H1 (cell line): ENCODE measurements at regions not wholly inside any gene's neighbourhood (a gene's known extent, or its start where the extent isn't known, plus 50 kb on each side); places are given as distances from the start of the nearest gene placed in this dataset.

Experiments
- CTCF ChIA-PET: fragments of 300-600 bp; sonication (Branson Sonifier 250); formaldehyde crosslinking; loops from one replicate; lab custom pipeline; 2021; ENCODE audit not compliant: partially characterized antibody; lab: Charles Lee
- POLR2A ChIA-PET: fragments of 300-600 bp; sonication (Branson Sonifier 250); formaldehyde crosslinking; loops from one replicate; lab custom pipeline; 2021; ENCODE audit warnings: inconsistent platforms; ENCODE audit not compliant: partially characterized antibody; lab: Charles Lee
- DNase-seq, 2 experiments: peaks; one replicate each; pipeline versions ENCODE4 v3.0.0 to v3.0.0-alpha.2; 2010 to 2022; ENCODE audit warnings: low spot score in 2 of 2, low read depth in 1 of 2, mixed read lengths in 1 of 2
- FAIRE-seq: peaks from 2 replicates; lab custom pipeline; 2011; peaks lifted over from hg19 to GRCh38; lab: Jason Lieb, UNC
- H2AFZ ChIP-seq: 2 replicates; pipeline ENCODE4 v1.8.1; 2012; ENCODE audit warnings: low read length, inconsistent platforms
- H2AK5ac ChIP-seq: 2 replicates; pipeline ENCODE4 v1.6.1; 2013; ENCODE audit warnings: low read depth, low read length
- H2BK120ac ChIP-seq: replicated peaks from 2 replicates; pipeline ENCODE3; 2013; ENCODE audit warnings: low read depth, low read length, inconsistent platforms
- H2BK12ac ChIP-seq: 2 replicates; pipeline ENCODE4 v1.6.1; 2013; ENCODE audit warnings: low read depth, low read length
- H2BK15ac ChIP-seq: 2 replicates; pipeline ENCODE4 v1.6.1; 2013; ENCODE audit warnings: low read length
- H2BK20ac ChIP-seq: 2 replicates; pipeline ENCODE4 v1.6.1; 2013; ENCODE audit warnings: low read length
- H2BK5ac ChIP-seq: 2 replicates; pipeline ENCODE4 v1.6.1; 2013; ENCODE audit warnings: low read depth, low read length
- H3K14ac ChIP-seq: 2 replicates; pipeline ENCODE4 v1.6.1; 2013; ENCODE audit warnings: inconsistent platforms; ENCODE audit not compliant: insufficient read length
- H3K18ac ChIP-seq: 2 replicates; pipeline ENCODE4 v1.6.1; 2013; ENCODE audit warnings: low read length; ENCODE audit errors: extremely low read depth
- H3K23ac ChIP-seq: 2 replicates; pipeline ENCODE4 v1.6.1; 2013; ENCODE audit warnings: inconsistent platforms; ENCODE audit not compliant: insufficient read length
- H3K23me2 ChIP-seq: 2 replicates; pipeline ENCODE4 v1.6.1; 2013; ENCODE audit warnings: low read depth, low read length
- H3K27ac ChIP-seq: 2 replicates; pipeline ENCODE4 v1.6.1; 2011; ENCODE audit warnings: low read depth, low read length, inconsistent platforms
- H3K27me3 ChIP-seq, 4 experiments: replicated peaks in 1 of 4; 1 replicate in 1 of 4; 2 replicates in 3 of 4; pipeline versions ENCODE4 v1.6.1 to v1.8.1; 2011 to 2013; ENCODE audit warnings: low read length in 3 of 4, mild to moderate bottlenecking in 3 of 4, inconsistent platforms in 2 of 4, mixed read lengths in 2 of 4, moderate library complexity in 1 of 4; ENCODE audit not compliant: control insufficient read depth in 3 of 4, insufficient read depth in 3 of 4; ENCODE audit errors: extremely low read depth in 1 of 4
- H3K36me3 ChIP-seq, 4 experiments: 2 replicates each; pipeline versions ENCODE4 v1.6.1 to v1.8.1; 2011 to 2013; ENCODE audit warnings: mild to moderate bottlenecking in 4 of 4, low read length in 3 of 4, moderate library complexity in 2 of 4, control low read depth in 1 of 4, inconsistent platforms in 1 of 4; ENCODE audit not compliant: insufficient read depth in 4 of 4, control insufficient read depth in 2 of 4
- H3K4ac ChIP-seq: replicated peaks from 2 replicates; pipeline ENCODE3; 2013; ENCODE audit warnings: low read length, low read depth, mixed read lengths, inconsistent platforms; ENCODE audit not compliant: insufficient read length
- H3K4me1 ChIP-seq, 4 experiments: replicated peaks in 1 of 4; 1 replicate in 1 of 4; 2 replicates in 3 of 4; pipeline versions ENCODE4 v1.6.1 to v1.8.1; 2011 to 2013; ENCODE audit warnings: low read length in 3 of 4, inconsistent platforms in 2 of 4, mixed read lengths in 1 of 4; ENCODE audit not compliant: insufficient read depth in 4 of 4, control insufficient read depth in 3 of 4
- H3K4me2 ChIP-seq, 2 experiments: 2 replicates each; pipeline versions ENCODE4 v1.6.1 to v1.8.1; 2011 to 2013; ENCODE audit warnings: low read depth in 2 of 2, low read length in 2 of 2, control low read depth in 1 of 2, inconsistent platforms in 1 of 2, mild to moderate bottlenecking in 1 of 2; ENCODE audit not compliant: insufficient read depth in 1 of 2
- H3K4me3 ChIP-seq, 4 experiments: fragments of 200-600, 300-600 bp in 1 of 4; sonication (generic), shearing (Covaris generic), sonication (Bioruptor Twin) in 1 of 4; 2 replicates each; pipeline versions ENCODE4 v1.5.1 to v1.8.1; 2011 to 2016; ENCODE audit warnings: low read length in 4 of 4, low read depth in 3 of 4, control low read depth in 2 of 4, inconsistent platforms in 2 of 4, mild to moderate bottlenecking in 2 of 4, mixed read lengths in 1 of 4, moderate library complexity in 1 of 4; ENCODE audit not compliant: insufficient read depth in 2 of 4; ENCODE audit errors: extremely low read depth in 1 of 4
- H3K56ac ChIP-seq: replicated peaks from 2 replicates; pipeline ENCODE3; 2013; ENCODE audit warnings: low read depth, mild to moderate bottlenecking, mixed read lengths, low read length, inconsistent platforms; ENCODE audit not compliant: insufficient read length
- H3K79me1 ChIP-seq: 2 replicates; pipeline ENCODE4 v1.6.1; 2013; ENCODE audit warnings: low read depth, low read length, control low read depth
- H3K79me2 ChIP-seq, 2 experiments: 2 replicates each; pipeline versions ENCODE4 v1.6.1 to v1.8.1; 2012 to 2013; ENCODE audit warnings: low read length in 2 of 2, mild to moderate bottlenecking in 2 of 2, inconsistent platforms in 1 of 2; ENCODE audit not compliant: insufficient read depth in 2 of 2, control insufficient read depth in 1 of 2
- H3K9ac ChIP-seq, 4 experiments: replicated peaks in 1 of 4; 1 replicate in 1 of 4; 2 replicates in 3 of 4; pipeline versions ENCODE4 v1.6.1 to v1.8.1; 2011 to 2013; ENCODE audit warnings: low read depth in 3 of 4, low read length in 3 of 4, control low read depth in 2 of 4, mild to moderate bottlenecking in 2 of 4, moderate library complexity in 2 of 4, inconsistent platforms in 1 of 4; ENCODE audit errors: extremely low read depth in 1 of 4
- H3K9me3 ChIP-seq, 2 experiments: 2 replicates each; pipeline versions ENCODE4 v1.6.1 to v1.8.1; 2012 to 2013; ENCODE audit warnings: mild to moderate bottlenecking in 2 of 2, moderate library complexity in 2 of 2, control low read depth in 1 of 2, inconsistent platforms in 1 of 2, low read depth in 1 of 2, low read length in 1 of 2, mixed read lengths in 1 of 2; ENCODE audit not compliant: insufficient read depth in 2 of 2
- H4K20me1 ChIP-seq, 2 experiments: replicated peaks in 1 of 2; 2 replicates each; pipeline versions ENCODE3 to v1.8.1; 2011 to 2013; ENCODE audit warnings: inconsistent platforms in 2 of 2, low read length in 2 of 2, mild to moderate bottlenecking in 1 of 2; ENCODE audit not compliant: insufficient read depth in 2 of 2, control insufficient read depth in 1 of 2
- H4K5ac ChIP-seq: 2 replicates; pipeline ENCODE4 v1.6.1; 2013; ENCODE audit warnings: low read length, low read depth, mixed read lengths, inconsistent platforms; ENCODE audit not compliant: insufficient read length
- H4K8ac ChIP-seq: 2 replicates; pipeline ENCODE4 v1.8.0; 2013; ENCODE audit warnings: mild to moderate bottlenecking, moderate library complexity, low read length, inconsistent platforms; ENCODE audit not compliant: insufficient read depth; ENCODE audit errors: extremely low read depth
- H4K91ac ChIP-seq: replicated peaks from 2 replicates; pipeline ENCODE3; 2013; ENCODE audit warnings: low read length, mixed read lengths, inconsistent platforms; ENCODE audit not compliant: insufficient read length
- BACH1 ChIP-seq: IDR thresholded peaks from 2 replicates; pipeline ENCODE4 v1.6.1; 2012; ENCODE audit warnings: low read length, improper control_type of control experiment
- BRCA1 ChIP-seq: IDR thresholded peaks from 2 replicates; pipeline ENCODE4 v1.6.1; 2012; ENCODE audit warnings: low read depth, low read length, improper control_type of control experiment
- CBX5 ChIP-seq: fragments of 300-800, 300-1000 bp; sonication (generic); IDR thresholded peaks from 2 replicates; pipeline ENCODE4 v1.7.1; 2016; ENCODE audit warnings: antibody characterized with exemption, low read length, low read depth
- HDAC6 ChIP-seq: IDR thresholded peaks from one replicate; pipeline ENCODE4 v1.7.1; 2012; ENCODE audit warnings: low read depth, mild to moderate bottlenecking, inconsistent platforms, low read length, moderate library complexity
- KDM4A ChIP-seq: IDR thresholded peaks from one replicate; pipeline ENCODE4 v1.7.1; 2012; ENCODE audit warnings: low read depth, mild to moderate bottlenecking, moderate library complexity, low read length, inconsistent platforms; ENCODE audit not compliant: severe bottlenecking
- KDM5A ChIP-seq: fragments of 200-600 bp; IDR thresholded peaks from 2 replicates; pipeline ENCODE4 v1.7.1; 2012; ENCODE audit warnings: mild to moderate bottlenecking, low read length, inconsistent platforms, mixed read lengths
- MAFK ChIP-seq: IDR thresholded peaks from 2 replicates; pipeline ENCODE4 v1.6.1; 2012; ENCODE audit warnings: low read depth, mild to moderate bottlenecking, improper control_type of control experiment, low read length
- RBBP5 ChIP-seq: IDR thresholded peaks from 2 replicates; pipeline ENCODE4 v1.7.1; 2012; ENCODE audit warnings: low read depth, mild to moderate bottlenecking, inconsistent platforms, low read length, moderate library complexity, borderline replicate concordance
- RNF2 ChIP-seq: fragments of 200-900, 300-1000 bp; sonication (generic); IDR thresholded peaks from 2 replicates; pipeline ENCODE4 v1.7.1; 2016; ENCODE audit warnings: borderline replicate concordance, low read depth, mild to moderate bottlenecking, antibody characterized with exemption, low read length; ENCODE audit not compliant: poor library complexity, severe bottlenecking; ENCODE audit errors: missing control alignments
- SAP30 ChIP-seq: fragments of 300-600 bp; sonication (generic); IDR thresholded peaks from 2 replicates; pipeline ENCODE4 v1.7.1; 2012; ENCODE audit warnings: low read length, moderate library complexity, mild to moderate bottlenecking, inconsistent platforms; ENCODE audit not compliant: insufficient read depth, insufficient replicate concordance
- SIX5 ChIP-seq: IDR thresholded peaks from 2 replicates; pipeline ENCODE4 v1.6.1; 2011; ENCODE audit warnings: mild to moderate bottlenecking, low read depth, low read length
- SRF ChIP-seq: IDR thresholded peaks from 2 replicates; pipeline ENCODE4 v1.6.1; 2011; ENCODE audit warnings: mild to moderate bottlenecking, low read depth, low read length, moderate library complexity
- SUZ12 ChIP-seq: fragments of 200-600 bp; sonication (generic); IDR thresholded peaks from 2 replicates; pipeline ENCODE4 v1.6.1; 2012; ENCODE audit warnings: mild to moderate bottlenecking, inconsistent platforms, low read length, moderate library complexity, mixed read lengths
- WGBS, 2 experiments: shearing (Covaris generic) in 1 of 2; methylation state at CpG; one replicate each; pipeline versions ENCODE4 v1.1.6 to v1.1.7; 2013 to 2015; ENCODE audit warnings: low lambda C conversion rate in 2 of 2, mixed read lengths in 2 of 2, inconsistent platforms in 1 of 2, low coverage in 1 of 2, missing lambda C conversion rate in 1 of 2; ENCODE audit not compliant: insufficient replicate concordance in 2 of 2, insufficient coverage in 1 of 2, insufficient read length in 1 of 2; ENCODE audit errors: extremely low coverage in 1 of 2, missing lambda C conversion rate in 1 of 2; 5-methylcytosine and 5-hydroxymethylcytosine counted together

DNA sequence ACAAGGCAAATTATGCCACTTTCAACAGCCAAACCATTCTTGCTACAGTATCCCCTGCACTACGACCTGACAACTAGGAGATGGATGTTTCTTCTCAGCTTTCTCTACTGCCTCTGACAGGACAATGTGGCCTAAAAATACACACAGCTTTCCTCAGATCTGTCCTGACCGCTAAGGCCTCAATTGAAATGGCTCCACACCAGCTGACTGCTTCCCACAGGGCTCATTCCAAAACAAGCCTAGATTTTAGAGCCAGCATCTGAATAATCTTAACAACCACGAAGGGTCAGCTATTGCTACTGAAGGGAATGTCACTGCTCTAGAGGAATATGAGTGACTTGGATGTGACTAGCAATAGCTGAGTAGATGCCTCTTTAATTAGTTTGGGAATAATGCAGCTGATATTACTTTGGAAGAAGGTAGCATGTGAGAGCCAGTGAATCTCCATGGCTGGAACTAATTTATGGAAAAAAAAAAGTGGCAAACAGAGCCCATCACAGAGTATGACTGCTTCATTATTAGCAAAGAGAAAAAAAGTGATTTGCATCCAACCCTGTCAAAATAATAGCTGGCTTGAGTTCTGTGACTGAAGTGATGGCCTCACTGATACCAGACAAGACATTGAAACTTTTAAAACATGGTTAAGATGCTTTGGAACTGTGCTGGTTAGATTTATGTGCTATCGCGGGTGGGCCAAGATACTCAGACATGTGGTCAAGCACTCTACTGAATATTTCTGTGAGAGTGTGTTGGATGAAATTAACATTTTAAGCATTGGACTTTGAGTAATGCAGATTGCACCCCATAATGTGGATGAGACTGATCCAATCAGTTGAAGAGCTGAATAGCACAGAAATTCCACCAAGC, 450.2 kb downstream of the NR2F1-AS1 start:
- H2AK5ac ChIP-seq = no peak overlapping the region
- no peak overlapping the region for H2BK5ac ChIP-seq
- CTCF ChIA-PET = no interaction called here
- H2AFZ ChIP-seq = no peak overlapping the region
- no peaks in the 10 kb centered on the region for H3K9me3 ChIP-seq
- POLR2A ChIA-PET = no interaction called here
- no peaks in the 10 kb centered on the region for H3K23me2 ChIP-seq
- H3K9ac ChIP-seq = no peak overlapping the region
- no peak overlapping the region for H2BK120ac ChIP-seq
- no peaks in the 10 kb centered on the region for H3K79me1 ChIP-seq
- no peak overlapping the region for H4K8ac ChIP-seq
- H3K4ac ChIP-seq = no peak overlapping the region
- no peak overlapping the region for H3K14ac ChIP-seq
- no peaks in the 10 kb centered on the region for H3K79me2 ChIP-seq
- 86% methylated on average over 5 of the region's 5 CpGs; no CpG with 5 or more reads in 1 of the 2 experiments for WGBS, 2 experiments
- H4K20me1 ChIP-seq = no peaks in the 10 kb centered on the region
- no peaks in the 10 kb centered on the region for H3K36me3 ChIP-seq
- FAIRE-seq = no peak
- no peak overlapping the region for H3K4me2 ChIP-seq
- H4K5ac ChIP-seq = no peak overlapping the region
- H2BK12ac ChIP-seq = no peak overlapping the region
- H3K56ac ChIP-seq = no peak overlapping the region
- no peak for DNase-seq
- H3K18ac ChIP-seq = no peak overlapping the region
- no peak overlapping the region for H2BK15ac ChIP-seq
- no peaks in the 10 kb centered on the region for H3K4me1 ChIP-seq
- H3K4me3 ChIP-seq = no peak overlapping the region
- no peak overlapping the region for H4K91ac ChIP-seq
- H3K27me3 ChIP-seq = no peaks in the 10 kb centered on the region
- no peak overlapping the region for H3K23ac ChIP-seq
- H3K27ac ChIP-seq = no peak overlapping the region
- no peak overlapping the region for H2BK20ac ChIP-seq
- TF ChIP-seq KDM4A (no peak), CBX5 (no peak), MAFK (no peak), SUZ12 (no peak), KDM5A (no peak), BACH1 (no peak), BRCA1 (no peak), RBBP5 (no peak), SIX5 (no peak), RNF2 (no peak), SRF (no peak), SAP30 (no peak), HDAC6 (no peak)
